Activated T-helper 2 cell treated with anti-CD3 and anti-CD28 coated beads, Interferon-gamma antibody, Interleukin-2, Interleukin-4, amounts not matched to agents 10 μg/mL and 5 μg/mL and 100 μg/mL, durations not matched to agents 14 hours and 24 hours and 36 hours (primary cell): ENCODE measurements at regions not wholly inside any gene's neighbourhood (a gene's known extent, or its start where the extent isn't known, plus 50 kb on each side); places are given as distances from the start of the nearest gene placed in this dataset.

Experiments
- DNase-seq: peaks from one replicate; pipeline ENCODE4 v3.0.0; 2021; ENCODE audit warnings: low spot score
- H3K27ac Mint-ChIP-seq: one replicate; pipeline ENCODE4 v1.8.0; 2021; ENCODE audit warnings: mixed read lengths
- H3K27me3 Mint-ChIP-seq: one replicate; pipeline ENCODE4 v1.8.0; 2021; ENCODE audit warnings: low read depth, mixed read lengths
- H3K36me3 Mint-ChIP-seq: one replicate; pipeline ENCODE4 v1.8.0; 2021; ENCODE audit warnings: low read depth, mixed read lengths
- H3K4me1 Mint-ChIP-seq: one replicate; pipeline ENCODE4 v1.8.0; 2021; ENCODE audit warnings: low read depth, mixed read lengths
- H3K4me3 Mint-ChIP-seq: one replicate; pipeline ENCODE4 v1.8.0; 2021; ENCODE audit warnings: low read depth, mild to moderate bottlenecking, moderate library complexity, mixed read lengths
- H3K9me3 Mint-ChIP-seq: one replicate; pipeline ENCODE4 v1.8.0; 2021; ENCODE audit warnings: mixed read lengths
- intact Hi-C: fragments of 100-400 bp; cut with micrococcal nuclease; formaldehyde crosslinking; loops from one replicate; pipeline ENCODE4 v1.15.1; 2023

- Mint-ChIP-seq H3K27me3 (peaks cover 89% of the 10 kb centered on the region), H3K27ac (no peak overlapping the region), H3K36me3 (no peaks in the 10 kb centered on the region), H3K4me3 (no peak overlapping the region), H3K4me1 (peaks cover 3% of the 10 kb centered on the region), H3K9me3 (no peaks in the 10 kb centered on the region)
- intact Hi-C loops, result no loop called here
- no peak for DNase-seq
Measured at GRCh38 chr1:90836345-90836679, 119.2 kb upstream of the BARHL2 start.

- intact Hi-C loops, result loop anchor here (2.0 kb wide), 1 partner anchor 113 kb away; no protein-coding TSS in a partner anchor
- Mint-ChIP-seq H3K27me3 (peaks cover 88% of the 10 kb centered on the region), H3K4me1 (peaks cover 3% of the 10 kb centered on the region), H3K9me3 (no peaks in the 10 kb centered on the region), H3K4me3 (no peak overlapping the region), H3K36me3 (no peaks in the 10 kb centered on the region), H3K27ac (no peak overlapping the region)
- DNase-seq, result no peak
Measured at GRCh38 chr1:90835661-90836344, 118.7 kb upstream of the BARHL2 start.

- no peak overlapping the region for H3K27ac Mint-ChIP-seq
- no peak overlapping the region for H3K4me3 Mint-ChIP-seq
- H3K36me3 Mint-ChIP-seq, result no peaks in the 10 kb centered on the region
Measured at GRCh38 chr1:90834886-90835660, 118.0 kb upstream of the BARHL2 start.

GRCh38 chr1:90834354-90834885 lies 117.3 kb upstream of the BARHL2 start:
- Mint-ChIP-seq H3K9me3 (no peaks in the 10 kb centered on the region), H3K36me3 (no peaks in the 10 kb centered on the region), H3K4me1 (peaks cover 3% of the 10 kb centered on the region), H3K27ac (no peak overlapping the region), H3K27me3 (peaks cover 86% of the 10 kb centered on the region), H3K4me3 (no peak overlapping the region)
- DNase-seq, result no peak
- intact Hi-C loops, result loop anchor here (2.0 kb wide), 1 partner anchor 112 kb away; no protein-coding TSS in a partner anchor

More at GRCh38 chr1:90834886-90835660, 118.0 kb upstream of the BARHL2 start:
- intact Hi-C loops, result loop anchor here (2.0 kb wide), 1 partner anchor 112 kb away; no protein-coding TSS in a partner anchor
- no peaks in the 10 kb centered on the region for H3K9me3 Mint-ChIP-seq
- peaks cover 3% of the 10 kb centered on the region for H3K4me1 Mint-ChIP-seq
- no peak for DNase-seq
- H3K27me3 Mint-ChIP-seq, result peaks cover 87% of the 10 kb centered on the region

GRCh38 chr1:90833466-90834110 lies 116.5 kb upstream of the BARHL2 start:
- Mint-ChIP-seq H3K9me3 (no peaks in the 10 kb centered on the region), H3K27me3 (peaks cover 85% of the 10 kb centered on the region), H3K36me3 (no peaks in the 10 kb centered on the region), H3K4me3 (no peak overlapping the region), H3K4me1 (peaks cover 3% of the 10 kb centered on the region), H3K27ac (no peak overlapping the region)
- DNase-seq, result no peak
- intact Hi-C loops, result loop anchor here (2.0 kb wide), 1 partner anchor 111 kb away; no protein-coding TSS in a partner anchor

GRCh38 chr1:90831910-90832309 lies 114.8 kb upstream of the BARHL2 start:
- no peak for DNase-seq
- H3K27ac Mint-ChIP-seq, result no peak overlapping the region
- peaks cover 3% of the 10 kb centered on the region for H3K4me1 Mint-ChIP-seq
- intact Hi-C loops, result no loop called here
- H3K27me3 Mint-ChIP-seq, result peaks cover 87% of the 10 kb centered on the region
- no peaks in the 10 kb centered on the region for H3K9me3 Mint-ChIP-seq
- no peaks in the 10 kb centered on the region for H3K36me3 Mint-ChIP-seq
- no peak overlapping the region for H3K4me3 Mint-ChIP-seq

- Mint-ChIP-seq H3K4me1 (no peaks in the 10 kb centered on the region), H3K9me3 (no peaks in the 10 kb centered on the region), H3K27ac (no peak overlapping the region), H3K4me3 (no peak overlapping the region), H3K27me3 (peaks cover 52% of the 10 kb centered on the region), H3K36me3 (no peaks in the 10 kb centered on the region)
- DNase-seq, result no peak
- intact Hi-C loops, result no loop called here
Measured at GRCh38 chr1:90826834-90827233, 109.7 kb upstream of the BARHL2 start.

GRCh38 chr1:90826024-90826423 lies 108.9 kb upstream of the BARHL2 start:
- no peak overlapping the region for H3K27ac Mint-ChIP-seq
- intact Hi-C loops, result no loop called here
- no peak overlapping the region for H3K4me3 Mint-ChIP-seq
- no peaks in the 10 kb centered on the region for H3K9me3 Mint-ChIP-seq
- peaks cover 47% of the 10 kb centered on the region for H3K27me3 Mint-ChIP-seq
- DNase-seq, result no peak
- H3K4me1 Mint-ChIP-seq, result no peaks in the 10 kb centered on the region
- no peaks in the 10 kb centered on the region for H3K36me3 Mint-ChIP-seq

GRCh38 chr1:90824551-90824950 lies 107.4 kb upstream of the BARHL2 start:
- Mint-ChIP-seq H3K4me3 (no peak overlapping the region), H3K4me1 (no peaks in the 10 kb centered on the region), H3K9me3 (no peaks in the 10 kb centered on the region), H3K36me3 (no peaks in the 10 kb centered on the region), H3K27ac (no peak overlapping the region), H3K27me3 (peaks cover 34% of the 10 kb centered on the region)
- intact Hi-C loops, result no loop called here
- no peak for DNase-seq

GRCh38 chr1:90823686-90824085 lies 106.6 kb upstream of the BARHL2 start:
- H3K27me3 Mint-ChIP-seq, result peaks cover 26% of the 10 kb centered on the region
- DNase-seq, result no peak
- no peaks in the 10 kb centered on the region for H3K36me3 Mint-ChIP-seq
- intact Hi-C loops, result no loop called here
- H3K9me3 Mint-ChIP-seq, result no peaks in the 10 kb centered on the region
- no peak overlapping the region for H3K27ac Mint-ChIP-seq
- no peak overlapping the region for H3K4me3 Mint-ChIP-seq
- H3K4me1 Mint-ChIP-seq, result no peaks in the 10 kb centered on the region

GRCh38 chr1:90821788-90822359 lies 104.8 kb upstream of the BARHL2 start:
- H3K9me3 Mint-ChIP-seq, result no peaks in the 10 kb centered on the region
- no peak overlapping the region for H3K27ac Mint-ChIP-seq
- intact Hi-C loops, result no loop called here
- no peaks in the 10 kb centered on the region for H3K36me3 Mint-ChIP-seq
- peaks cover 13% of the 10 kb centered on the region for H3K27me3 Mint-ChIP-seq
- no peak overlapping the region for H3K4me3 Mint-ChIP-seq
- no peaks in the 10 kb centered on the region for H3K4me1 Mint-ChIP-seq
- no peak for DNase-seq

GRCh38 chr1:90821152-90821787 lies 104.2 kb upstream of the BARHL2 start:
- no peak for DNase-seq
- Mint-ChIP-seq H3K4me3 (no peak overlapping the region), H3K9me3 (no peaks in the 10 kb centered on the region), H3K4me1 (no peaks in the 10 kb centered on the region), H3K27me3 (peaks cover 13% of the 10 kb centered on the region), H3K36me3 (no peaks in the 10 kb centered on the region), H3K27ac (no peak overlapping the region)
- intact Hi-C loops, result no loop called here
